Stimulated activated CD4-positive, alpha-beta T cell treated with anti-CD3 and anti-CD28 coated beads, Interleukin-4, amount 100 ng/mL, for 24 hours (primary cell): ENCODE measurements at regions not wholly inside any gene's neighbourhood (a gene's known extent, or its start where the extent isn't known, plus 50 kb on each side); places are given as distances from the start of the nearest gene placed in this dataset.

Experiments
- DNase-seq: peaks from one replicate; pipeline ENCODE4 v3.0.0-alpha.2; 2020

GRCh38 chr13:74644229-74644628 is 510.0 kb upstream of the KLF12 start:
- DNase-seq, result no peak

DNA sequence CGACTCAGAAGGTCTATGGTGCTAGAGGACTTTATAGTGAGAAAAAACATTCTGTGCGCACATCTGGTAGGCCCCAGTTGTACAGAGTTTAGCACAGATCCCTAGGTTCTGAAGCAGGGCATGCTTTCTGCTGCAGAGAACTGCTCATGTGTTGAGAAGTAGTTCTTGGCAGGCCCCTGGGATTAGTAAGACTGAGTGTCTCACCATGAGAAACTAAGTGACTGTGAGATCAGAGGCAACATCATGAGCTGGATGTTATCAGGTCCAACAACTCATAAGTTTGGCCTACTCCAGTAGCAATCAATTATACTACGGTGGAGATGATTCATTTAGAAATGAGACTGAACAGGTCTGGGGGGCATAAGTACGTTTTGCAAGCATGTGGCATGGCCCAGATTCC is 507.4 kb upstream of the KLF12 start:
- DNase-seq, result no peak

DNA sequence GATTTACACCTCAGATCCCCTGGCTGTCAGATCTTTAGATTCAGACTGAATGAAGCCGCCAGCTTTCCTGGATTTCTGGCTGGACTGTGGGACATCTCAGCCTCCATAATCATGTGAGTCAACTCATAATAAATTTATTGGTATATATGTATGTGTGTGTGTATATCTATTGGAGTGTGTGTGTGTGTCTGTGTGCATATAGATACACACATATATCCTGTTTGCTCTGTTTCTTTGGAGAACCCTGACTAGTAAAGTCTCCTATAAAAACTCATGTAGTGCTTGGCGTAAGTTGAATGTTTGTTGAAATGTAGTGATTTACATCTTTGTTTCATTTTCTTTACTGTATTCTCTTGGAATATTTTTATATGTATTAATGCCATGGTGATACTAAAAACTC is 499.5 kb upstream of the KLF12 start:
- DNase-seq, result no peak

GRCh38 chr13:74629985-74630384 is 495.8 kb upstream of the KLF12 start:
- no peak for DNase-seq

- DNase-seq, result no peak
These were observed 491.3 kb upstream of the KLF12 start for GRCh38 chr13:74625541-74625940.

DNA sequence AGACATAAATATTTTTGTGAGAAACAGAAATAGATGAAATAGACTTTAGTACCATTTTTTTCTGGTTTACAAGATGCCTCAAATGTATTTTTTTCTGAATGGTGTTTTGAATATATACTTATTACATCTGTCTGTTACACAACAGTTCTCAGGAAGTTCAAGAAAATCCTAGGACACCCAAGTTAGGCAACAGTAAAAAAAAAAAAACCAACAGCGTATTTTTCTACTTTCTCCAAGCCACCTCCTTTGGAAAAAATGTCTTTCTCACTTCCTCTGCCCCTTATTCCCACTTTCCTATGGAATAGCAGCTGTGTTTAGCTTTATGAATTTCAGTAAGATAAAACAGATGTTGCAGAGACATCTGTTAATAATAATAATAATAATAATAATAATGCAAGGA is 489.6 kb upstream of the KLF12 start:
- DNase-seq, result no peak

DNA sequence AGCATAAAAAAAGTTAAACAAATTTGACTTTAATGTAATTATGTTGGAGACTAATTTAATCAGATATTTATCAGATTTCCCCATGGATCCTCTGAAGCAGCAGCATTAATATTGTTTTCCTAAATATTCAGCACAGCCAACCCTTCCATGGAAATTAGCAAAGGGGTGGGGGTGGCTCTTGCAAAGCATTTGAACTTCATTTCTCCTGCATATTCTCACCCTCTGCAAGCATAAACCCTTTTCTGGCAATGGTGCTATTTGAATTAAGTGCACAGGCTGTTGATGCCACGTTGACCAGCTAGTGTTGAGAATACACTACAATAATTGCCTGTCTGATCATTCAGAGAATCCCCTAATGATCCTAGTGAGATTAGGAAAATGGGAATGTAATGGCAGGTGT is 488.1 kb upstream of the KLF12 start:
- no peak for DNase-seq

- no peak for DNase-seq
These were observed 486.5 kb upstream of the KLF12 start for GRCh38 chr13:74620711-74621110.

- DNase-seq, result no peak
These were observed 486.1 kb upstream of the KLF12 start for GRCh38 chr13:74620308-74620707.

GRCh38 chr13:74597526-74597925 is 463.3 kb upstream of the KLF12 start:
- DNase-seq, result no peak

DNA sequence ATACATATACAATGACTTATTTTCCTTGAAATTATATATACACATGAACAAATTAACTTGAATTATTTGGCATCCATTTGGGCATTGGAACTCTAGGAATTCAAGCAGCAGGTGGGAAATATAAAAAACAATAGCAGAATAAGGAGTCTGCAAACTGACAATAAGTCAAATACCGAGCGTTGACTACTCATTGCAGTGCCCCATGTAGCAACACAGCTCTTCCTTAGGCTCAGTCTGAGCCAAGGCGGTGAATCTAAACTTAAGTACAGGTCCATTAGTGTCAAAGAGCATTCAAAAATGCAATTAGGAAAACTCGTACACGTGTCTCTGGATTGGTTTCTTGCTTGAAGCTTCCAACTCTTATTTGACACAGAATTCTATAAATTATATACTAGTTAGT is 462.5 kb upstream of the KLF12 start:
- DNase-seq, result no peak

GRCh38 chr13:74593688-74594087 is 459.5 kb upstream of the KLF12 start:
- no peak for DNase-seq

- DNase-seq, result no peak
These were observed 452.6 kb upstream of the KLF12 start for GRCh38 chr13:74586847-74587246.

GRCh38 chr13:74576420-74576819 is 442.2 kb upstream of the KLF12 start:
- no peak for DNase-seq

- DNase-seq, result peak; percentile 36
These were observed 441.5 kb upstream of the KLF12 start for GRCh38 chr13:74575729-74576125.

DNA sequence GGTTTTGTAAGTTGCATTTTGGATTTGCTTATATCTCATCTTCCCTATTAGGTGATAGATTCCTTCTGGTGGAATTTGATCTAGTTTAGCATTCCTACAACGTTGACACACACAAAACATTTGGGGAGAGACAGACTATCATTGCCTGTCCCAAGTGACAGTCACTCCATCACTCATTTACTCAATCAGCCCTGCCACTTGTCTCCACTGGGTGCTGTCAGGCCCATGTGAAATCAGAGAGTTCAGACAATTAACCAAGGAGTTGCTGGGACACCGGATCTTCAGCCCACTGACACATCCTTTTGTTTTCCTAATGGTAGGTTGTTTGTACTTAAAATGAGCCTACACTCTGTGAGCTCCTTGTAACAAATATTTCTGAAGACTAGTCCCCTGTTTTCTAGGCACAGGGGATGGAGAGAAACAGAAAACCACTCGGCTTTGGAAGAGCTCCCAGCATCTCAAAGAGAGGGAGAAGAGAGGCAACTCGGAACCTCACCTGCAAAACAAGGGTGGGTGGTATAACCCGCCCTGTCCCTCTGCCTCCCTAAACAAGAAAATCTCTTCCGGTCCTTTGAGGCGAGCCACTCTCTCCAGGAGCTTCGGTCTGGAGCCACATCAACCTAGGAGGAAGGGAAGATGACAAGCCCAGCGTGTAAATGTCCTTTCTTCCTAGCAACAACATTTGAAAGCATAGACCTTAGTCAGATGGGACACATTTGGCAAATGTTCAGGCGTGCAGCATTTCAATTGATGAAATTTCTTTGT is 440.9 kb upstream of the KLF12 start:
- DNase-seq, result no peak

GRCh38 chr13:74573654-74574053 is 439.4 kb upstream of the KLF12 start:
- DNase-seq, result no peak

DNA sequence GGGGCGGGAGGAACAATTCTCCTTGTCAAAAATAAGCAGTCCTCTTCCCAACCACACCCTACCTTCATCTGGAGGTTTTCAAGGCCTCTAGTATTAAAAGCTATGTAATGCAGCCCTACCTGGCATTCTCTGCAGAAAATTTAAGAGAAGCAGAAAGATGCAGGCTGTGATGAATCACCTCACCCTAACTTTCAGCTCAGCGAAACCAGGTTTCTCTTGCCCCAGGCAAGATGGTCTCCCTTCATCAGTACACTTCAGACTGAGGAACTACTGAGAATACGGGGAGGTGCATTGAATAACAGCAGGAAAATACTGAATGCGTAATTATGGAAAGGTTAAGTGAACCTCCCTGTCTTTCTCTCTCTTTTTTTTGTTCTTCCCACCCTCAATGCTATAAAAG is 437.6 kb upstream of the KLF12 start:
- DNase-seq, result no peak

DNA sequence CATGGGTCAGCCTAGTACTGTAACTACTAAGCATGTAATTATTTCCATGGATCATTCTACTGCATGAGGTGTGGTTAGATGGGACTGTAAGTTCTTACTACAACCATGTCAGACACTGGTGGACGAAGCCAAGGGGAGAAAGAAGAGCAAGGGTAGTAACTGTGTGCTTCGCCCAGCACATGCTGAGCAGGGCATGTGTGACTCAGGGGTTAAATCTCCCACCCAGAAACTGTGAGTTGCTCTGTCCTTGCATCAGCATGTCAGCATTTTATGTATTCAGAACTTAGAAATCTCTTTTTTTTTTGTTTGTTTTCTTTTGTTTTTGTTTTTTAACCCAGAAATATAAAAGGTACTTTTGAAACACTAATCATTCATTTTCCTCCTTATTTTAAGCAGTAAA is 436.6 kb upstream of the KLF12 start:
- no peak for DNase-seq

DNA sequence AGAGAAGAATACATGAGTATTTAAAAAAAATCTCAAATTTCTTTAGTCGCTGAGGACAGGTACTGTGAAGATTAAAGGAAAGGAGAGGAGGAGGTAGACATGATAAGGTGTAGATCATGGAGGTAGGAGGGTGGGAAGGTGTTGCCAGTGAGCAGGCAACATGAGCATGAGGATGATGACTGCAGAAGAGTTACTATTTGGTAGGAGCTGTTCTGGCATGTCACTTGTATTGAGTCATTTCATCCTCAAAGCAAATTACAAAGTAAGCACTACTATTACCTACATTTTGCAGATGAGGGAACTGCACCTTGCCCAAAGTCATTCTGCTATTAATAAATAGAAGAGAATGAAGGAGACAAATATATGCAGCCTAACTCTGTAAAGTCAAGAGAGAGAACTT is 435.8 kb upstream of the KLF12 start:
- no peak for DNase-seq

DNA sequence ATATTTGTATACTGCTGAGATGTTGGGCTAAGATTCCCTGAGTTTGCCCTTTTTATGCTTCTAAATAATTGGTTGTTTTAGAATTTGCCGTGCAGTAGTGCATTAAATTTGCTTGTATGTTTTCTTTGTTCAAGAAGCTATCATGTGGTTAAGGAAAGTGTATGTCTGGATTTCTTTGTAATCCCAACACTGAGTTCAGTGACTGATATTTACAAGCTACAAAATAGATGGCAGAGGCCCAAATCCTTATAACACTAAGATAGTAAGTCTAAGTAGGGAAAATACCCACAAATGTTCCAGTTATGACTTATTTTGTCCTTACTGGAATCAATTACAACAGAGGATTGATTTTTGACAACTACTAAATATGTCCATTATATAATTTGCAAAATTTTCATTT is 435.0 kb upstream of the KLF12 start:
- DNase-seq, result no peak

DNA sequence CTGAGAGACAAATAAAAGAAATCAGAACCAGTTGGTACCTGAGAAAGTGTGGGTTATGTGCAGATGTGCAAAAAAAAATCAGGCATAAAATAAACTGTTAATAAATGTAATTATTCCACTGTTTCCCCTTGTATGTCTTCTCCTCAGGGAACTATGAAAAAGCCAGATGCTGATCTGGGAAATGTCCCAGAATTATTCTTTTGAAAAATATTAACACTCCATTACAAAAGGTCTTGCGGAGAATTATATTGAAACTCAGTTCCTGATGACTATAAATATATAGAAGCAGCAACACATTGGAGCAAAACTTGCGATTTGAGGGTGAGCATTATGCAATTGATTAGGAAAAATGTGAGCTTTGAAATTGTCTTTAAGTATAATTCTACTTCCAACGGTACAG is 433.3 kb upstream of the KLF12 start:
- no peak for DNase-seq

GRCh38 chr13:74562381-74562780 is 428.2 kb upstream of the KLF12 start:
- no peak for DNase-seq

GRCh38 chr13:74561155-74561554 is 427.0 kb upstream of the KLF12 start:
- DNase-seq, result no peak

DNA sequence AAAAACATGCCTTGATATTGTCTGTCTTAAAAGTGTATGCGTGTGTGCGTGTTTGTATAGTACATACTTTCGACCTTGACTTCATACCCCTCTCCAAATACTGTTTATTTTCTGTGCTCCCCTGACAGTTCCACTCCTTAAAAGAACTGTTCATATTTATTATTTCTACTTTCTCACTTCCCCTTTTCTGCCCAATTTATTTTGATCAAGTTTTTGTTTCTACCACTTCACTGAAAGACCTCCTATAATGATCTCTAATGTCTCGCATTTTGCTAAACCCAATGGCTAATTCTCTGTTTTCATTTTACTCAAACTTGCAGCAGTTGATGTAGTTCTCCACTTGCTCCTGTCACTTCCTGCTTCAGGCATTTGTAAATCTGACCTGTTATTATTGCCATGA is 426.1 kb upstream of the KLF12 start:
- DNase-seq, result no peak

DNA sequence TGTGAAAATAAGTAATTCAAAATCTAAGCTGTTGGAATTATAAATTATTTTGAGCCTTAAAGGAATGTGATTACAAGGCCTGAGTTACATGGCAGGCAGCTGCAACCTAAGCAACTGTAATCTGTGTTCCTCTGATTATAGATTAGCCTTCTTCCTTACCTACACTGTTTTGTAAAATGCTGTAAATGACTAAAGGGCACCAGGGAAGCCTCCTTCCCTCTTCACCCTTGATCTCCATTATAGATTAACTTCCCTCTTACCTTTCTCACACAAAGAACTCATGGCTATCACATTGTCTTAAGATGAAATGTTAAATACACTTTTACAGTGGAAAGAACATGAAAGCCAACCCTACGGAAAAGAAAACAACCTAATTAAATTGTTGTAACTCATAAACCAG is 423.7 kb upstream of the KLF12 start:
- DNase-seq, result no peak
